HEK293 (cell line): ENCODE measurements at regions not wholly inside any gene's neighbourhood (a gene's known extent, or its start where the extent isn't known, plus 50 kb on each side); places are given as distances from the start of the nearest gene placed in this dataset.

Experiments used
- CTCF ChIA-PET: fragments of 350-600 bp; formaldehyde crosslinking; extraction: SDS; loops from one replicate; lab custom pipeline; 2021; ENCODE audit warnings: antibody characterized with exemption; lab: Yijun Ruan, JAX
- POLR2A ChIA-PET: fragments of 300-600 bp; formaldehyde crosslinking; extraction: SDS; loops from one replicate; lab custom pipeline; 2020; ENCODE audit warnings: antibody characterized with exemption, inconsistent platforms; lab: Yijun Ruan, JAX
- H3K27ac ChIP-seq: fragments of 200-500 bp; sonication (Bioruptor generic); 2 replicates; pipeline ENCODE4 v1.5.1; 2014; ENCODE audit warnings: low read depth, low read length, control low read depth, inconsistent platforms; ENCODE audit errors: extremely low read depth
- H3K36me3 ChIP-seq, 2 experiments: fragments of 200-500 bp in 1 of 2; sonication (Bioruptor generic) in 1 of 2; 1 replicate in 1 of 2; 2 replicates in 1 of 2; pipeline ENCODE4 v1.5.1; 2014 to 2017; ENCODE audit warnings: inconsistent platforms in 2 of 2, low read length in 2 of 2; ENCODE audit not compliant: control insufficient read depth in 2 of 2, insufficient read depth in 1 of 2
- H3K4me1 ChIP-seq: fragments of 200-500 bp; sonication (Bioruptor generic); 2 replicates; pipeline ENCODE4 v1.5.1; 2014; ENCODE audit warnings: mild to moderate bottlenecking, low read length, inconsistent platforms; ENCODE audit not compliant: control insufficient read depth, insufficient read depth
- H3K4me3 ChIP-seq: 2 replicates; pipeline ENCODE4 v1.5.1; 2011; ENCODE audit warnings: low read depth, mild to moderate bottlenecking, control low read depth, low read length, moderate library complexity
- H3K9me3 ChIP-seq: fragments of 200-500 bp; sonication (Bioruptor generic); 2 replicates; pipeline ENCODE4 v1.5.1; 2014; ENCODE audit warnings: low read depth, low read length, inconsistent platforms; ENCODE audit not compliant: control insufficient read depth, insufficient read depth
- AEBP2 ChIP-seq: fragments of 450-650 bp; formaldehyde crosslinking; IDR thresholded peaks from 2 replicates; pipeline ENCODE4 v1.5.1; 2016; ENCODE audit warnings: missing biosample characterization, missing genetic modification characterization, borderline replicate concordance
- BCL11B ChIP-seq: fragments of 450-650 bp; formaldehyde crosslinking; IDR thresholded peaks from 2 replicates; pipeline ENCODE4 v1.5.1; 2016; ENCODE audit warnings: low read depth, missing biosample characterization, missing genetic modification characterization
- MZF1 ChIP-seq: fragments of 450-650 bp; formaldehyde crosslinking; IDR thresholded peaks from 2 replicates; pipeline ENCODE4 v1.5.1; 2017; ENCODE audit warnings: missing biosample characterization, missing genetic modification characterization, borderline replicate concordance
- ZNF121 ChIP-seq: fragments of 450-650 bp; formaldehyde crosslinking; IDR thresholded peaks from 2 replicates; pipeline ENCODE4 v1.5.1; 2016; ENCODE audit warnings: missing biosample characterization, missing genetic modification characterization
- ZNF157 ChIP-seq: fragments of 450-650 bp; formaldehyde crosslinking; IDR thresholded peaks from 2 replicates; pipeline ENCODE4 v1.5.1; 2016; ENCODE audit warnings: missing biosample characterization, missing genetic modification characterization
- ZNF16 ChIP-seq: fragments of 450-650 bp; formaldehyde crosslinking; IDR thresholded peaks from 2 replicates; pipeline ENCODE4 v1.5.1; 2016; ENCODE audit warnings: low read depth, missing biosample characterization, missing genetic modification characterization
- ZNF211 ChIP-seq: fragments of 450-650 bp; formaldehyde crosslinking; IDR thresholded peaks from 2 replicates; pipeline ENCODE4 v1.5.1; 2016; ENCODE audit warnings: low read depth, missing biosample characterization, missing genetic modification characterization
- ZNF266 ChIP-seq: fragments of 450-650 bp; formaldehyde crosslinking; IDR thresholded peaks from 2 replicates; pipeline ENCODE4 v1.5.1; 2016; ENCODE audit warnings: missing biosample characterization, missing genetic modification characterization, low read depth
- ZNF335 ChIP-seq: fragments of 450-650 bp; formaldehyde crosslinking; conservative IDR thresholded peaks from 2 replicates; pipeline ENCODE4 v1.5.1; 2016; ENCODE audit warnings: missing biosample characterization, missing genetic modification characterization
- ZNF350 ChIP-seq: fragments of 450-650 bp; formaldehyde crosslinking; IDR thresholded peaks from 2 replicates; pipeline ENCODE4 v1.5.0; 2017; ENCODE audit warnings: missing biosample characterization, mild to moderate bottlenecking, missing genetic modification characterization
- ZNF362 ChIP-seq: fragments of 450-650 bp; formaldehyde crosslinking; IDR thresholded peaks from 2 replicates; pipeline ENCODE4 v1.5.1; 2016; ENCODE audit warnings: missing biosample characterization, missing genetic modification characterization
- ZNF37A ChIP-seq: fragments of 450-650 bp; IDR thresholded peaks from 2 replicates; pipeline ENCODE4 v1.5.1; 2018; ENCODE audit warnings: missing biosample characterization, missing genetic modification characterization
- ZNF426 ChIP-seq: fragments of 450-650 bp; formaldehyde crosslinking; IDR thresholded peaks from 2 replicates; pipeline ENCODE4 v1.5.1; 2017; ENCODE audit warnings: missing biosample characterization, missing genetic modification characterization, mild to moderate bottlenecking, inconsistent platforms, moderate library complexity
- ZNF48 ChIP-seq: fragments of 450-650 bp; formaldehyde crosslinking; IDR thresholded peaks from 2 replicates; pipeline ENCODE4 v1.5.1; 2016; ENCODE audit warnings: missing biosample characterization, missing genetic modification characterization
- ZNF571 ChIP-seq: fragments of 450-650 bp; formaldehyde crosslinking; IDR thresholded peaks from 2 replicates; pipeline ENCODE4 v1.5.0; 2017; ENCODE audit warnings: missing biosample characterization, missing genetic modification characterization
- ZNF777 ChIP-seq: fragments of 450-650 bp; formaldehyde crosslinking; IDR thresholded peaks from 2 replicates; pipeline ENCODE4 v1.5.1; 2017; ENCODE audit warnings: missing biosample characterization, missing genetic modification characterization, borderline replicate concordance
- ZNF843 ChIP-seq: fragments of 450-650 bp; formaldehyde crosslinking; IDR thresholded peaks from 2 replicates; pipeline ENCODE4 v1.5.1; 2016; ENCODE audit warnings: missing biosample characterization, missing genetic modification characterization
- ZSCAN30 ChIP-seq: fragments of 450-650 bp; IDR thresholded peaks from 2 replicates; pipeline ENCODE4 v1.5.1; 2018; ENCODE audit warnings: missing biosample characterization, mild to moderate bottlenecking, missing genetic modification characterization, moderate library complexity
- ZXDB ChIP-seq: fragments of 450-650 bp; formaldehyde crosslinking; IDR thresholded peaks from 2 replicates; pipeline ENCODE4 v1.5.1; 2016; ENCODE audit warnings: missing biosample characterization, missing genetic modification characterization
- TF ChIP-seq, protein P1 (sequence below): fragments of 450-650 bp; formaldehyde crosslinking; IDR thresholded peaks from 2 replicates; pipeline ENCODE4 v1.5.1; 2016; ENCODE audit warnings: missing biosample characterization, missing genetic modification characterization, low read depth
- TF ChIP-seq, protein P2 (sequence below): fragments of 450-650 bp; formaldehyde crosslinking; IDR thresholded peaks from 2 replicates; pipeline ENCODE4 v1.5.1; 2017; ENCODE audit warnings: missing biosample characterization, missing genetic modification characterization
- TF ChIP-seq, protein P3 (sequence below): fragments of 450-650 bp; formaldehyde crosslinking; IDR thresholded peaks from 2 replicates; pipeline ENCODE4 v1.5.1; 2016; ENCODE audit warnings: missing biosample characterization, missing genetic modification characterization

GRCh38 chr2:43038034-43038695, 188.2 kb downstream of the ZFP36L2 start (continued):
- TF ChIP-seq ZSCAN30 (tag by site-specific recombination), result no peak
- no peak for TF ChIP-seq ZNF777 (tag by site-specific recombination)
- TF ChIP-seq ZNF37A (tag by site-specific recombination), result no peak
- TF ChIP-seq, all 188 proteins: peak for 0

- TF ChIP-seq, protein P1, sequence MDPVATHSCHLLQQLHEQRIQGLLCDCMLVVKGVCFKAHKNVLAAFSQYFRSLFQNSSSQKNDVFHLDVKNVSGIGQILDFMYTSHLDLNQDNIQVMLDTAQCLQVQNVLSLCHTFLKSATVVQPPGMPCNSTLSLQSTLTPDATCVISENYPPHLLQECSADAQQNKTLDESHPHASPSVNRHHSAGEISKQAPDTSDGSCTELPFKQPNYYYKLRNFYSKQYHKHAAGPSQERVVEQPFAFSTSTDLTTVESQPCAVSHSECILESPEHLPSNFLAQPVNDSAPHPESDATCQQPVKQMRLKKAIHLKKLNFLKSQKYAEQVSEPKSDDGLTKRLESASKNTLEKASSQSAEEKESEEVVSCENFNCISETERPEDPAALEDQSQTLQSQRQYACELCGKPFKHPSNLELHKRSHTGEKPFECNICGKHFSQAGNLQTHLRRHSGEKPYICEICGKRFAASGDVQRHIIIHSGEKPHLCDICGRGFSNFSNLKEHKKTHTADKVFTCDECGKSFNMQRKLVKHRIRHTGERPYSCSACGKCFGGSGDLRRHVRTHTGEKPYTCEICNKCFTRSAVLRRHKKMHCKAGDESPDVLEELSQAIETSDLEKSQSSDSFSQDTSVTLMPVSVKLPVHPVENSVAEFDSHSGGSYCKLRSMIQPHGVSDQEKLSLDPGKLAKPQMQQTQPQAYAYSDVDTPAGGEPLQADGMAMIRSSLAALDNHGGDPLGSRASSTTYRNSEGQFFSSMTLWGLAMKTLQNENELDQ, result no peak
- TF ChIP-seq ZNF571 (no peak), ZNF211 (tag by site-specific recombination) (no peak), ZNF266 (tag by site-specific recombination) (no peak), ZNF843 (tag by site-specific recombination) (no peak), BCL11B (tag by site-specific recombination) (no peak), ZNF362 (tag by site-specific recombination) (no peak), ZNF350 (tag by site-specific recombination) (no peak)
- TF ChIP-seq, protein P2, sequence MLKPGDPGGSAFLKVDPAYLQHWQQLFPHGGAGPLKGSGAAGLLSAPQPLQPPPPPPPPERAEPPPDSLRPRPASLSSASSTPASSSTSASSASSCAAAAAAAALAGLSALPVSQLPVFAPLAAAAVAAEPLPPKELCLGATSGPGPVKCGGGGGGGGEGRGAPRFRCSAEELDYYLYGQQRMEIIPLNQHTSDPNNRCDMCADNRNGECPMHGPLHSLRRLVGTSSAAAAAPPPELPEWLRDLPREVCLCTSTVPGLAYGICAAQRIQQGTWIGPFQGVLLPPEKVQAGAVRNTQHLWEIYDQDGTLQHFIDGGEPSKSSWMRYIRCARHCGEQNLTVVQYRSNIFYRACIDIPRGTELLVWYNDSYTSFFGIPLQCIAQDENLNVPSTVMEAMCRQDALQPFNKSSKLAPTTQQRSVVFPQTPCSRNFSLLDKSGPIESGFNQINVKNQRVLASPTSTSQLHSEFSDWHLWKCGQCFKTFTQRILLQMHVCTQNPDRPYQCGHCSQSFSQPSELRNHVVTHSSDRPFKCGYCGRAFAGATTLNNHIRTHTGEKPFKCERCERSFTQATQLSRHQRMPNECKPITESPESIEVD (tag by site-specific recombination), result no peak
- H3K4me1 ChIP-seq, result no peaks in the 10 kb centered on the region
- H3K9me3 ChIP-seq, result no peaks in the 10 kb centered on the region
- POLR2A ChIA-PET, result no interaction called here
- no peak overlapping the region for H3K27ac ChIP-seq
- no peaks in the 10 kb centered on the region for H3K36me3 ChIP-seq
- CTCF ChIA-PET, result no interaction called here
- no peak overlapping the region for H3K4me3 ChIP-seq
Measured at GRCh38 chr2:43035922-43036321, 190.5 kb downstream of the ZFP36L2 start.

DNA sequence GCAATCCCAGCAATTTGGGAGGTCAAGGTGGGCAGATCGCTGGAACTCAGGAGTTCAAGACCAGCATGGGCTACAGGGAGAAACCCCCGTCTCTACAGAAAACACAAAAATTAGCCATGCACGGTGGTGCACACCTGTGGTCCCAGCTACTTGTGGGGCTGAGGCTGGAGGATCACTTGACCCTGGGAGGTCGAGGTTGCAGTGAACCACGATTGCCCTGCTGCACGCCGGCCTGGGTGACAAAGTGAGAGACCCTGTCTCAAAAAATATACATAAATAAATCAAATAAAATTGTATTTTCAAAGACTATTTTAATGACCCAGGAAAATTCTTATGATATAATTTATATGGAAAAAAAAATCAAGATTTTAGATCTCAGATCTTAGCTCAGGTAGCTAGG, 191.5 kb downstream of the ZFP36L2 start:
- Histone ChIP-seq H3K36me3 (no peaks in the 10 kb centered on the region), H3K4me1 (no peaks in the 10 kb centered on the region), H3K27ac (no peak overlapping the region), H3K4me3 (no peak overlapping the region), H3K9me3 (no peaks in the 10 kb centered on the region)
- TF ChIP-seq ZNF335 (tag by site-specific recombination), result no peak
- no peak for TF ChIP-seq ZNF121 (tag by site-specific recombination)
- no peak for TF ChIP-seq MZF1
- ChIA-PET POLR2A (no interaction called here), CTCF (no interaction called here)

- no peaks in the 10 kb centered on the region for H3K9me3 ChIP-seq
- H3K4me1 ChIP-seq, result no peaks in the 10 kb centered on the region
- no peaks in the 10 kb centered on the region for H3K36me3 ChIP-seq
- ChIA-PET POLR2A (no interaction called here), CTCF (no interaction called here)
- H3K27ac ChIP-seq, result no peak overlapping the region
- no peak overlapping the region for H3K4me3 ChIP-seq
- TF ChIP-seq ZNF48, result no peak
- TF ChIP-seq, protein P3, sequence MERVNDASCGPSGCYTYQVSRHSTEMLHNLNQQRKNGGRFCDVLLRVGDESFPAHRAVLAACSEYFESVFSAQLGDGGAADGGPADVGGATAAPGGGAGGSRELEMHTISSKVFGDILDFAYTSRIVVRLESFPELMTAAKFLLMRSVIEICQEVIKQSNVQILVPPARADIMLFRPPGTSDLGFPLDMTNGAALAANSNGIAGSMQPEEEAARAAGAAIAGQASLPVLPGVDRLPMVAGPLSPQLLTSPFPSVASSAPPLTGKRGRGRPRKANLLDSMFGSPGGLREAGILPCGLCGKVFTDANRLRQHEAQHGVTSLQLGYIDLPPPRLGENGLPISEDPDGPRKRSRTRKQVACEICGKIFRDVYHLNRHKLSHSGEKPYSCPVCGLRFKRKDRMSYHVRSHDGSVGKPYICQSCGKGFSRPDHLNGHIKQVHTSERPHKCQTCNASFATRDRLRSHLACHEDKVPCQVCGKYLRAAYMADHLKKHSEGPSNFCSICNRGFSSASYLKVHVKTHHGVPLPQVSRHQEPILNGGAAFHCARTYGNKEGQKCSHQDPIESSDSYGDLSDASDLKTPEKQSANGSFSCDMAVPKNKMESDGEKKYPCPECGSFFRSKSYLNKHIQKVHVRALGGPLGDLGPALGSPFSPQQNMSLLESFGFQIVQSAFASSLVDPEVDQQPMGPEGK (tag by site-specific recombination), result no peak
- TF ChIP-seq ZNF426 (tag by site-specific recombination), result no peak
- no peak for TF ChIP-seq ZXDB (tag by site-specific recombination)
- no peak for TF ChIP-seq ZNF16
- no peak for TF ChIP-seq AEBP2
- TF ChIP-seq ZNF157 (tag by site-specific recombination), result no peak
Measured at GRCh38 chr2:43034242-43034619, 192.2 kb downstream of the ZFP36L2 start.
